Calu3 (cell line): ENCODE measurements at regions not wholly inside any gene's neighbourhood (a gene's known extent, or its start where the extent isn't known, plus 50 kb on each side); places are given as distances from the start of the nearest gene placed in this dataset.

Experiments
- BruUV-seq: library from RNA; stranded (reverse); fragments of 400-500 nt; replicated peaks from 2 replicates; lab custom pipeline; 2021; lab: Mats Ljungman, UMichigan
- CTCF ChIA-PET: fragments of 300-600 bp; sonication (Branson Sonifier 250); formaldehyde crosslinking; loops from one replicate; lab custom pipeline; 2022; ENCODE audit warnings: antibody characterized with exemption; lab: Charles Lee
- DNase-seq: peaks from one replicate; pipeline ENCODE4 v3.0.0; 2022
- H3K27ac Mint-ChIP-seq: one replicate; pipeline ENCODE4 v1.8.0; 2022; ENCODE audit warnings: mixed read lengths; ENCODE audit not compliant: unreplicated experiment
- H3K27me3 Mint-ChIP-seq: one replicate; pipeline ENCODE4 v1.8.0; 2022; ENCODE audit warnings: mixed read lengths; ENCODE audit not compliant: unreplicated experiment
- H3K36me3 Mint-ChIP-seq: one replicate; pipeline ENCODE4 v1.8.0; 2022; ENCODE audit warnings: mild to moderate bottlenecking, moderate library complexity, mixed read lengths; ENCODE audit not compliant: insufficient read depth, unreplicated experiment
- H3K4me1 Mint-ChIP-seq: one replicate; pipeline ENCODE4 v1.8.0; 2022; ENCODE audit warnings: mild to moderate bottlenecking, low read depth, mixed read lengths; ENCODE audit not compliant: unreplicated experiment
- H3K4me3 Mint-ChIP-seq: one replicate; pipeline ENCODE4 v1.8.0; 2022; ENCODE audit warnings: mild to moderate bottlenecking, low read depth, moderate library complexity, mixed read lengths; ENCODE audit not compliant: unreplicated experiment
- H3K9me3 Mint-ChIP-seq: one replicate; pipeline ENCODE4 v1.8.0; 2022; ENCODE audit warnings: low read depth, mixed read lengths; ENCODE audit not compliant: unreplicated experiment
- intact Hi-C: fragments of 100-400 bp; cut with micrococcal nuclease; formaldehyde crosslinking; loops from one replicate; pipeline ENCODE4 v1.10.0; 2022; ENCODE audit not compliant: unreplicated experiment
- TF ChIP-seq, protein P1 (sequence below): fragments of 200-600 bp; IDR thresholded peaks from one replicate; pipeline ENCODE4 v1.8.0; 2022; ENCODE audit warnings: antibody characterized with exemption; ENCODE audit not compliant: unreplicated experiment

DNA sequence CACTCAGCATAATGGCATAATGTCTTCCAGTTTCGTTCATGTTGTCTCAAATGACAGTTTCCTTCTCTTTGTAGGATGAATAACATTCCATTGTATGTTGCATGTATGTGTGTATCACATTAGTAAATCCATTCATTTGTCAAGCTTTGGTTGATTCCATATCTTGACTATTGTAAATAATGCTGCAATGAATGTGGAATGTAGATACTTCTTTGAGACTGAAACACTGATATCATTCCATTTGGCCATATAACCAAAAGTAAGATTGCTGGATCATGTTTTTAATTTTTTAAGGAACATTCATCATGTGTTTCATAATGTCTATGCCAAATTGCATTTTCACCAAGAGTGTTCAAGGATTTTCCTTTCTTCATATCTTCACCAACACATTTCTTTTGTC lies 1711.4 kb upstream of the PIK3C3 start:
- Mint-ChIP-seq H3K4me1 (no peaks in the 10 kb centered on the region), H3K27me3 (no peaks in the 10 kb centered on the region), H3K9me3 (no peaks in the 10 kb centered on the region), H3K36me3 (no peaks in the 10 kb centered on the region), H3K27ac (no peak overlapping the region), H3K4me3 (no peak overlapping the region)
- intact Hi-C loops: no loop called here
- TF ChIP-seq, protein P1, sequence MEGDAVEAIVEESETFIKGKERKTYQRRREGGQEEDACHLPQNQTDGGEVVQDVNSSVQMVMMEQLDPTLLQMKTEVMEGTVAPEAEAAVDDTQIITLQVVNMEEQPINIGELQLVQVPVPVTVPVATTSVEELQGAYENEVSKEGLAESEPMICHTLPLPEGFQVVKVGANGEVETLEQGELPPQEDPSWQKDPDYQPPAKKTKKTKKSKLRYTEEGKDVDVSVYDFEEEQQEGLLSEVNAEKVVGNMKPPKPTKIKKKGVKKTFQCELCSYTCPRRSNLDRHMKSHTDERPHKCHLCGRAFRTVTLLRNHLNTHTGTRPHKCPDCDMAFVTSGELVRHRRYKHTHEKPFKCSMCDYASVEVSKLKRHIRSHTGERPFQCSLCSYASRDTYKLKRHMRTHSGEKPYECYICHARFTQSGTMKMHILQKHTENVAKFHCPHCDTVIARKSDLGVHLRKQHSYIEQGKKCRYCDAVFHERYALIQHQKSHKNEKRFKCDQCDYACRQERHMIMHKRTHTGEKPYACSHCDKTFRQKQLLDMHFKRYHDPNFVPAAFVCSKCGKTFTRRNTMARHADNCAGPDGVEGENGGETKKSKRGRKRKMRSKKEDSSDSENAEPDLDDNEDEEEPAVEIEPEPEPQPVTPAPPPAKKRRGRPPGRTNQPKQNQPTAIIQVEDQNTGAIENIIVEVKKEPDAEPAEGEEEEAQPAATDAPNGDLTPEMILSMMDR: no peak
- no TSS peak for BruUV-seq
- DNase-seq: no peak
- CTCF ChIA-PET: no interaction called here

DNA sequence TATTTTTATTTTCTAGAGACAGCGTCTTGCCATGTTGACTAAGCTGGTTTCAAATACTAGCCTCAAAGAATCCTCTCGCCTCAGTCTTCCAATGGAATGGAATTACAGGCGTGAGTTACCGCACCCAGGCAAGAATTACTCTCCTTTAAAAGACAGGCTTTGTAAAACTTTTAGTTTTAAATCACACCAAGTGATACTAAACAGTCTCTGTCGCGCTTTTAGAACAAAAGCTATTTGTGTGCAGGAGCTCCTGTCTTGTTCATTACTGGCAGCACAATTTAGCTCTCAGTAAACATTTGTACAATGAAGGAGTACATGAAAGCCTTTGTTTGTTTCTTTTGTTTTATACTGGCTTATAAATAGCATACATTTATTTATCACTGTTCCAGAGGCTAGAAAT lies 1719.2 kb upstream of the PIK3C3 start:
- DNase-seq: no peak
- BruUV-seq: no TSS peak
- Mint-ChIP-seq H3K27me3 (no peaks in the 10 kb centered on the region), H3K36me3 (no peaks in the 10 kb centered on the region), H3K9me3 (no peaks in the 10 kb centered on the region), H3K27ac (no peak overlapping the region), H3K4me3 (no peak overlapping the region), H3K4me1 (no peaks in the 10 kb centered on the region)
- TF ChIP-seq, protein P1: no peak
- intact Hi-C loops: no loop called here
- CTCF ChIA-PET: interaction anchor here (1.1 kb wide), 1 partner anchor 15 kb away, joined by 3 read pairs; no protein-coding TSS in a partner anchor

DNA sequence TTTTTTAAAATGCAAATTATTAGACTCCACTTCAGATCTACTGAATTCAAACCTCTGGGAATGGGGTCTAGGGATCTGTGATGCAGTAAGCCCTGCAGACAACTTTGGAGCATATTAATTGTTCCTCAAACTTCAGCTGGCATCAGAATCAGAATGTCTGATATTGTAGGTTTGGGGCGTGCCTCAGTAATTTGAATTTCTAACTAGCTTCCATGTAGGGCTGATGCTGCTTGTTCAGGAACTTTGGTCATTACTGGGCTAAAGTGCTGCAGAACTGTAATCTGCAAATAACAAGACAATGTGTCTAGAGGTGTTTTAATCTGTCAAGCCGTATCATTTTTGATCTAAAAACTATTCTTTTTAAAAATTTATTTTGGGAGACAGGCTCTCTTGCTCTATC lies 1719.7 kb upstream of the PIK3C3 start:
- CTCF ChIA-PET: interaction anchor here (1.1 kb wide), 1 partner anchor 15 kb away, joined by 3 read pairs; no protein-coding TSS in a partner anchor
- intact Hi-C loops: no loop called here
- TF ChIP-seq, protein P1: no peak

DNA sequence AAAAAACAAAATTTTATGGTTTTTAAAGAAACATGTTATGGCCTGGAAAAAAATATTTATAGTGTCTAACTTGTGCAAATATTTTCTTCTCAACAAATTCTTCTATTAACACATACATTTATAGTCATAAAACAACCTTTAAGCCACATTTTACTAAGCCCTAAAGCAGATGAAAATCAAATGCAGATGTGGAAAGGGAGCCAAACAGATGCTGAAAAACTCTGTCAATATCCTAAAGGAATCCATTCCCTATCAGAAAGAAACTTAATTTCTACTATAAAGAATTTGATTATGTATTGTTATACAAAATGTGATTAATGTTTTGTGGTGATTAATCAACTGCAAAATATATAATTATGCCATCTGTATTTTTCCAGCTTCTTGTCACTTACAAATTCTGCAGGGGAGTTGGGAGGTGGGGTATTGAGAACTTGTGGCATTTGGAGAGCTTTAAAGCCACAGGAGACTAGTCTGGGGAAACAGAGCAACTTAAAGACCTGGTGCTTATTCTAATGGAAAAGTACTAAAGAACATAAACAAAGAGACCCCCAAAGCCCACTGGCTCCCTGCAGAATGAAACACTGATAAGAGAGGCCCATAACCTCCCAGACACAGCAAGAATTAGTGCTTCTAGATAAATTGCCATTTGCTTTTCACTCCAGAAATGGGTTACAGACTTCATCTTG lies 1721.0 kb upstream of the PIK3C3 start:
- CTCF ChIA-PET: no interaction called here
- no peak overlapping the region for H3K4me3 Mint-ChIP-seq
- DNase-seq: no peak
- intact Hi-C loops: no loop called here
- BruUV-seq: no TSS peak
- no peaks in the 10 kb centered on the region for H3K36me3 Mint-ChIP-seq
- H3K4me1 Mint-ChIP-seq: no peaks in the 10 kb centered on the region
- no peaks in the 10 kb centered on the region for H3K9me3 Mint-ChIP-seq
- TF ChIP-seq, protein P1: no peak
- H3K27ac Mint-ChIP-seq: no peak overlapping the region
- no peaks in the 10 kb centered on the region for H3K27me3 Mint-ChIP-seq

More for the DNA sequence above, 1719.7 kb upstream of the PIK3C3 start:
- no peaks in the 10 kb centered on the region for H3K9me3 Mint-ChIP-seq
- no peak for DNase-seq
- H3K27ac Mint-ChIP-seq: no peak overlapping the region
- no TSS peak for BruUV-seq
- no peaks in the 10 kb centered on the region for H3K4me1 Mint-ChIP-seq
- H3K27me3 Mint-ChIP-seq: no peaks in the 10 kb centered on the region
- H3K4me3 Mint-ChIP-seq: no peak overlapping the region
- no peaks in the 10 kb centered on the region for H3K36me3 Mint-ChIP-seq
